IMR-90 (cell line): ENCODE measurements at regions not wholly inside any gene's neighbourhood (a gene's known extent, or its start where the extent isn't known, plus 50 kb on each side); places are given as distances from the start of the nearest gene placed in this dataset.

Source experiments
- ATAC-seq: fragments of 200-7000 bp; cut with Tn5 transposase; 2 replicates; pipeline ENCODE4 v1.9.1; 2020; ENCODE audit warnings: low read depth, mild to moderate bottlenecking, moderate library complexity
- BruUV-seq: library from RNA; stranded (reverse); fragments of 400-500 nt; replicated peaks from 2 replicates; lab custom pipeline; 2021; lab: Mats Ljungman, UMichigan
- CTCF ChIA-PET: fragments of 300-600 bp; formaldehyde crosslinking; extraction: SDS; loops from one replicate; lab custom pipeline; 2021; ENCODE audit warnings: antibody characterized with exemption; lab: Yijun Ruan, JAX
- POLR2A ChIA-PET: fragments of 300-600 bp; sonication (Branson Sonifier 250); formaldehyde crosslinking; loops from one replicate; lab custom pipeline; 2022; ENCODE audit warnings: antibody characterized with exemption; ENCODE audit not compliant: unreplicated experiment; lab: Charles Lee
- DNase-seq: peaks from one replicate; pipeline ENCODE4 v3.0.0; 2013
- H2AFZ ChIP-seq: replicated peaks from 2 replicates; pipeline ENCODE3; 2013; ENCODE audit warnings: low read length, mild to moderate bottlenecking; ENCODE audit not compliant: poor library complexity
- H2AK5ac ChIP-seq: 2 replicates; pipeline ENCODE4 v1.6.1; 2013; ENCODE audit warnings: low read depth, low read length, inconsistent platforms
- H2AK9ac ChIP-seq: replicated peaks from 2 replicates; pipeline ENCODE3; 2013; ENCODE audit warnings: mild to moderate bottlenecking, low read depth, low read length, moderate library complexity; ENCODE audit not compliant: poor library complexity
- H2BK120ac ChIP-seq: 2 replicates; pipeline ENCODE4 v1.6.1; 2013; ENCODE audit warnings: low read depth, low read length, inconsistent platforms
- H2BK15ac ChIP-seq: 3 replicates; pipeline ENCODE4 v1.6.1; 2013; ENCODE audit warnings: low read depth, low read length, inconsistent platforms
- H2BK20ac ChIP-seq: 2 replicates; pipeline ENCODE4 v1.6.1; 2013; ENCODE audit warnings: low read depth, mild to moderate bottlenecking, inconsistent platforms, low read length, moderate library complexity
- H2BK5ac ChIP-seq: 2 replicates; pipeline ENCODE4 v1.6.1; 2013; ENCODE audit warnings: mild to moderate bottlenecking, low read depth, low read length, inconsistent platforms; ENCODE audit not compliant: poor library complexity, severe bottlenecking
- H3K14ac ChIP-seq: replicated peaks from 2 replicates; pipeline ENCODE4 v1.6.1; 2013; ENCODE audit warnings: low read depth, low read length, inconsistent platforms
- H3K18ac ChIP-seq: 2 replicates; pipeline ENCODE4 v1.6.1; 2013; ENCODE audit warnings: low read depth, low read length, control low read depth
- H3K23ac ChIP-seq: 2 replicates; pipeline ENCODE4 v1.6.1; 2013; ENCODE audit warnings: low read depth, low read length, inconsistent platforms
- H3K27ac ChIP-seq: 2 replicates; pipeline ENCODE4 v1.5.1; 2013; ENCODE audit warnings: mild to moderate bottlenecking, control low read depth, low read length; ENCODE audit not compliant: insufficient read depth
- H3K27me3 ChIP-seq: 2 replicates; pipeline ENCODE4 v1.6.1; 2013; ENCODE audit warnings: low read length; ENCODE audit not compliant: control insufficient read depth, insufficient read depth
- H3K36me3 ChIP-seq: 2 replicates; pipeline ENCODE4 v1.6.1; 2013; ENCODE audit warnings: low read length, mixed read lengths; ENCODE audit not compliant: control insufficient read depth, insufficient read depth
- H3K4ac ChIP-seq: 2 replicates; pipeline ENCODE4 v1.6.1; 2013; ENCODE audit warnings: low read depth, low read length, inconsistent platforms
- H3K4me1 ChIP-seq: 2 replicates; pipeline ENCODE4 v1.6.1; 2013; ENCODE audit warnings: low read length, mixed read lengths; ENCODE audit not compliant: control insufficient read depth, insufficient read depth
- H3K4me2 ChIP-seq: 2 replicates; pipeline ENCODE4 v1.6.1; 2013; ENCODE audit warnings: low read depth, mild to moderate bottlenecking, control low read depth, low read length, moderate library complexity
- H3K4me3 ChIP-seq: 2 replicates; pipeline ENCODE4 v1.5.1; 2013; ENCODE audit warnings: low read depth, mild to moderate bottlenecking, control low read depth, low read length, moderate library complexity; ENCODE audit not compliant: insufficient read depth
- H3K56ac ChIP-seq: 2 replicates; pipeline ENCODE4 v1.6.1; 2013; ENCODE audit warnings: low read length, inconsistent platforms; ENCODE audit not compliant: insufficient read depth; ENCODE audit errors: extremely low read depth
- H3K79me1 ChIP-seq, 2 experiments: 2 replicates each; pipeline ENCODE4 v1.6.1; 2013; ENCODE audit warnings: low read length in 2 of 2, inconsistent platforms in 1 of 2, low read depth in 1 of 2
- H3K9ac ChIP-seq: 2 replicates; pipeline ENCODE4 v1.6.1; 2013; ENCODE audit warnings: low read depth, low read length, control low read depth
- H3K9me1 ChIP-seq: 2 replicates; pipeline ENCODE4 v1.6.1; 2013; ENCODE audit warnings: low read length, inconsistent platforms; ENCODE audit not compliant: insufficient read depth
- H3K9me3 ChIP-seq: 2 replicates; pipeline ENCODE4 v1.6.1; 2013; ENCODE audit warnings: low read length; ENCODE audit not compliant: control insufficient read depth, insufficient read depth
- H4K20me1 ChIP-seq: 2 replicates; pipeline ENCODE4 v1.6.1; 2013; ENCODE audit warnings: low read length, inconsistent platforms; ENCODE audit not compliant: insufficient read depth
- H4K5ac ChIP-seq: 2 replicates; pipeline ENCODE4 v1.6.1; 2013; ENCODE audit warnings: mild to moderate bottlenecking, low read depth, low read length, control low read depth
- H4K8ac ChIP-seq, 2 experiments: 2 replicates each; pipeline ENCODE4 v1.6.1; 2013; ENCODE audit warnings: low read depth in 2 of 2, low read length in 2 of 2, control low read depth in 1 of 2, inconsistent platforms in 1 of 2
- H4K91ac ChIP-seq: 2 replicates; pipeline ENCODE4 v1.6.1; 2013; ENCODE audit warnings: low read depth, low read length, inconsistent platforms; ENCODE audit not compliant: insufficient read depth
- BHLHE40 ChIP-seq: fragments of 150-350 bp; IDR thresholded peaks from 2 replicates; pipeline ENCODE4 v1.6.1; 2016; ENCODE audit warnings: mild to moderate bottlenecking, low read depth, low read length
- CEBPB ChIP-seq: IDR thresholded peaks from 2 replicates; pipeline ENCODE4 v1.6.1; 2012; ENCODE audit warnings: low read depth, low read length, improper control_type of control experiment
- FOS ChIP-seq: fragments of 150-350 bp; IDR thresholded peaks from 2 replicates; pipeline ENCODE4 v1.6.1; 2016; ENCODE audit warnings: low read depth, low read length
- MAFK ChIP-seq: IDR thresholded peaks from 2 replicates; pipeline ENCODE4 v1.6.1; 2012; ENCODE audit warnings: low read depth, low read length, improper control_type of control experiment
- POLR2A ChIP-seq: IDR thresholded peaks from 2 replicates; pipeline ENCODE4 v1.6.1; 2012; ENCODE audit warnings: mild to moderate bottlenecking, low read depth, low read length
- RAD21 ChIP-seq: IDR thresholded peaks from 2 replicates; pipeline ENCODE4 v1.6.1; 2012; ENCODE audit warnings: low read length, improper control_type of control experiment
- RCOR1 ChIP-seq: IDR thresholded peaks from 2 replicates; pipeline ENCODE4 v1.6.1; 2012; ENCODE audit warnings: mild to moderate bottlenecking, low read length, improper control_type of control experiment; ENCODE audit not compliant: insufficient replicate concordance
- RFX5 ChIP-seq: IDR thresholded peaks from 2 replicates; pipeline ENCODE4 v1.8.0; 2012; ENCODE audit warnings: low read depth, mild to moderate bottlenecking, low read length, moderate library complexity
- SMC3 ChIP-seq: fragments of 150-350 bp; IDR thresholded peaks from 2 replicates; pipeline ENCODE4 v1.6.1; 2016; ENCODE audit warnings: low read depth, mild to moderate bottlenecking, antibody characterized with exemption, low read length, moderate library complexity
- WGBS, 2 experiments: methylation state at CpG; one replicate each; pipeline versions ENCODE4 v1.1.5 to v1.1.7; 2013; ENCODE audit warnings: missing lambda C conversion rate in 2 of 2; ENCODE audit not compliant: insufficient read length in 1 of 2; ENCODE audit errors: extremely low coverage in 2 of 2; 5-methylcytosine and 5-hydroxymethylcytosine counted together
- dilution Hi-C: fragments of 300-500 bp; cut with HindIII; formaldehyde crosslinking; loops from one replicate; pipeline ENCODE4 v1.14.3; 2018; ENCODE audit warnings: low sequenced_read_pairs; ENCODE audit not compliant: unreplicated experiment
- in situ Hi-C: fragments of 300-500 bp; cut with MboI; formaldehyde crosslinking; loops from 3 replicates; pipeline ENCODE4 v1.14.3; 2019; ENCODE audit warnings: low sequenced_read_pairs, inconsistent platforms, mixed read lengths
- intact Hi-C: fragments of 100-400 bp; cut with micrococcal nuclease; formaldehyde crosslinking; loops from 2 replicates; pipeline ENCODE4 v1.10.0; 2022
- TF ChIP-seq, protein P1 (sequence below): conservative IDR thresholded peaks from 2 replicates; pipeline ENCODE4 v1.5.1; 2012; ENCODE audit warnings: mild to moderate bottlenecking, low read depth, low read length, improper control_type of control experiment
- TF ChIP-seq, protein P2 (sequence below): fragments of 150-350 bp; IDR thresholded peaks from 2 replicates; pipeline ENCODE4 v1.6.1; 2017; ENCODE audit warnings: mild to moderate bottlenecking, antibody characterized with exemption, low read length, low read depth
- TF ChIP-seq, protein P3 (sequence below): fragments of 150-350 bp; IDR thresholded peaks from 2 replicates; pipeline ENCODE4 v1.6.1; 2016; ENCODE audit warnings: low read depth, mild to moderate bottlenecking, low read length, moderate library complexity, borderline replicate concordance

DNA sequence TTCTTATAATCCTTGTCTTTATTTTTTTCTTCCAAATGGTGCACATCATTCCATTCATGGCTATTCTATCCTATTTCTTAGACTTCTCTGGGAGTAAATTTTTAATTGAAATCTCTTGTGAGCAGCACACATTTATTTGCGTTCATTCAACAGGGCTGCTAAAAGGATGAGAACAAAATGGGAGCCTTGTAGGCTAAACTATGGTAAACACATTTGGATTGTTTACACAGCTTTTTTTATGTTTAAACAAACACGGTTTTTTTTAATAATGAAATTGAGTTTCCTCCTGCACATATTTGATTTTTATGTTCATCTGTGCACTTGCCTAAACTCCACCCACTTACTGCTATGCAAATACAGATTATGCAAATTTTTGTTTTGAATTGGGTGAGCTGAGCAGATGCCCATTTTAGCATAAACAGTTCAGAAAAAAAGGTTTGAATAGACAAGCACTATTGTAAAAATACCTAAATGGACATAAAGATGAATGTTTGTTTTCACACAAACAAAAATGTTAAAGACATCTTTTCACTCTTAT is 92.0 kb downstream of the OLIG3 start:
- no peak overlapping the region for H2BK5ac ChIP-seq
- DNase-seq (no peak), ATAC-seq (no peak)
- in situ Hi-C loops: no loop called here
- H2AFZ ChIP-seq: no peak overlapping the region
- no CpG with 5 or more reads among the region's 2 CpGs for whole genome bisulfite sequencing, 2 experiments
- intact Hi-C loops: no loop called here
- H3K9me1 ChIP-seq: no peaks in the 10 kb centered on the region
- H3K4ac ChIP-seq: no peak overlapping the region
- H2BK120ac ChIP-seq: no peak overlapping the region
- H3K4me3 ChIP-seq: no peak overlapping the region
- H3K4me2 ChIP-seq: no peak overlapping the region
- H4K5ac ChIP-seq: no peak overlapping the region
- no peak overlapping the region for H3K27ac ChIP-seq
- H3K9me3 ChIP-seq: no peaks in the 10 kb centered on the region
- H4K91ac ChIP-seq: no peak overlapping the region
- H3K14ac ChIP-seq: no peak overlapping the region
- ChIA-PET CTCF (no interaction called here), POLR2A (no interaction called here)
- H2AK5ac ChIP-seq: no peak overlapping the region
- no peak overlapping the region for H2AK9ac ChIP-seq
- H3K79me1 ChIP-seq: no peaks in the 10 kb centered on the region
- no peaks in the 10 kb centered on the region for H4K20me1 ChIP-seq
- dilution Hi-C loops: no loop called here
- no peak overlapping the region for H2BK20ac ChIP-seq
- H4K8ac ChIP-seq: no peak overlapping the region
- BruUV-seq: no TSS peak
- H3K9ac ChIP-seq: no peak overlapping the region
- H3K18ac ChIP-seq: no peak overlapping the region
- H2BK15ac ChIP-seq: no peak overlapping the region
- no peak overlapping the region for H3K23ac ChIP-seq
- no peaks in the 10 kb centered on the region for H3K36me3 ChIP-seq
- no peaks in the 10 kb centered on the region for H3K4me1 ChIP-seq
- TF ChIP-seq BHLHE40: no peak
- TF ChIP-seq RCOR1: no peak
- TF ChIP-seq, protein P1, sequence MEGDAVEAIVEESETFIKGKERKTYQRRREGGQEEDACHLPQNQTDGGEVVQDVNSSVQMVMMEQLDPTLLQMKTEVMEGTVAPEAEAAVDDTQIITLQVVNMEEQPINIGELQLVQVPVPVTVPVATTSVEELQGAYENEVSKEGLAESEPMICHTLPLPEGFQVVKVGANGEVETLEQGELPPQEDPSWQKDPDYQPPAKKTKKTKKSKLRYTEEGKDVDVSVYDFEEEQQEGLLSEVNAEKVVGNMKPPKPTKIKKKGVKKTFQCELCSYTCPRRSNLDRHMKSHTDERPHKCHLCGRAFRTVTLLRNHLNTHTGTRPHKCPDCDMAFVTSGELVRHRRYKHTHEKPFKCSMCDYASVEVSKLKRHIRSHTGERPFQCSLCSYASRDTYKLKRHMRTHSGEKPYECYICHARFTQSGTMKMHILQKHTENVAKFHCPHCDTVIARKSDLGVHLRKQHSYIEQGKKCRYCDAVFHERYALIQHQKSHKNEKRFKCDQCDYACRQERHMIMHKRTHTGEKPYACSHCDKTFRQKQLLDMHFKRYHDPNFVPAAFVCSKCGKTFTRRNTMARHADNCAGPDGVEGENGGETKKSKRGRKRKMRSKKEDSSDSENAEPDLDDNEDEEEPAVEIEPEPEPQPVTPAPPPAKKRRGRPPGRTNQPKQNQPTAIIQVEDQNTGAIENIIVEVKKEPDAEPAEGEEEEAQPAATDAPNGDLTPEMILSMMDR: no peak
- no peak for TF ChIP-seq POLR2A
- TF ChIP-seq SMC3: no peak
- TF ChIP-seq, protein P2, sequence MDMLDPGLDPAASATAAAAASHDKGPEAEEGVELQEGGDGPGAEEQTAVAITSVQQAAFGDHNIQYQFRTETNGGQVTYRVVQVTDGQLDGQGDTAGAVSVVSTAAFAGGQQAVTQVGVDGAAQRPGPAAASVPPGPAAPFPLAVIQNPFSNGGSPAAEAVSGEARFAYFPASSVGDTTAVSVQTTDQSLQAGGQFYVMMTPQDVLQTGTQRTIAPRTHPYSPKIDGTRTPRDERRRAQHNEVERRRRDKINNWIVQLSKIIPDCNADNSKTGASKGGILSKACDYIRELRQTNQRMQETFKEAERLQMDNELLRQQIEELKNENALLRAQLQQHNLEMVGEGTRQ: no peak
- TF ChIP-seq FOS: no peak
- no peak for TF ChIP-seq CEBPB
- TF ChIP-seq, protein P3, sequence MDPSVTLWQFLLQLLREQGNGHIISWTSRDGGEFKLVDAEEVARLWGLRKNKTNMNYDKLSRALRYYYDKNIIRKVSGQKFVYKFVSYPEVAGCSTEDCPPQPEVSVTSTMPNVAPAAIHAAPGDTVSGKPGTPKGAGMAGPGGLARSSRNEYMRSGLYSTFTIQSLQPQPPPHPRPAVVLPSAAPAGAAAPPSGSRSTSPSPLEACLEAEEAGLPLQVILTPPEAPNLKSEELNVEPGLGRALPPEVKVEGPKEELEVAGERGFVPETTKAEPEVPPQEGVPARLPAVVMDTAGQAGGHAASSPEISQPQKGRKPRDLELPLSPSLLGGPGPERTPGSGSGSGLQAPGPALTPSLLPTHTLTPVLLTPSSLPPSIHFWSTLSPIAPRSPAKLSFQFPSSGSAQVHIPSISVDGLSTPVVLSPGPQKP: no peak
- TF ChIP-seq MAFK: no peak
- no peak for TF ChIP-seq RFX5
- TF ChIP-seq RAD21: no peak
- no peaks in the 10 kb centered on the region for H3K27me3 ChIP-seq
- H3K56ac ChIP-seq: no peak overlapping the region
